Natural killer cell treated with Interleukin-12 subunit alpha and Interleukin-12 subunit beta and Interleukin-15 and Interleukin-18, amount 100 ng/mL, for 72 hours (primary cell): ENCODE measurements at regions not wholly inside any gene's neighbourhood (a gene's known extent, or its start where the extent isn't known, plus 50 kb on each side); places are given as distances from the start of the nearest gene placed in this dataset.

ENCODE experiments used
- ATAC-seq, 2 donors: fragments of 150-1000 bp; cut with Tn5 transposase in 1 of 2; sonication (Bioruptor Pico), chemical (Tn5 transposase) in 1 of 2; 2 replicates each; pipeline ENCODE4 v1.10.0; 2021
- DNase-seq: peaks from one replicate; pipeline ENCODE4 v3.0.0; 2022; ENCODE audit warnings: low spot score
- H3K27ac Mint-ChIP-seq, 2 donors: 1 replicate in 1 of 2; 2 replicates in 1 of 2; pipeline ENCODE4 v1.8.0; 2022; ENCODE audit warnings: mixed read lengths in 2 of 2, mild to moderate bottlenecking in 1 of 2, moderate library complexity in 1 of 2
- H3K27me3 Mint-ChIP-seq, 2 donors: 1 replicate in 1 of 2; 2 replicates in 1 of 2; pipeline ENCODE4 v1.8.0; 2022; ENCODE audit warnings: mixed read lengths in 2 of 2
- H3K36me3 Mint-ChIP-seq: one replicate; pipeline ENCODE4 v1.8.0; 2022; ENCODE audit warnings: mixed read lengths
- H3K4me1 Mint-ChIP-seq, 2 donors: 1 replicate in 1 of 2; 2 replicates in 1 of 2; pipeline ENCODE4 v1.8.0; 2022; ENCODE audit warnings: low read depth in 2 of 2, mixed read lengths in 2 of 2, mild to moderate bottlenecking in 1 of 2
- H3K4me3 Mint-ChIP-seq: one replicate; pipeline ENCODE4 v1.8.0; 2022; ENCODE audit warnings: mixed read lengths
- H3K9me3 Mint-ChIP-seq: 2 replicates; pipeline ENCODE4 v1.8.0; 2022; ENCODE audit warnings: mixed read lengths

DNA sequence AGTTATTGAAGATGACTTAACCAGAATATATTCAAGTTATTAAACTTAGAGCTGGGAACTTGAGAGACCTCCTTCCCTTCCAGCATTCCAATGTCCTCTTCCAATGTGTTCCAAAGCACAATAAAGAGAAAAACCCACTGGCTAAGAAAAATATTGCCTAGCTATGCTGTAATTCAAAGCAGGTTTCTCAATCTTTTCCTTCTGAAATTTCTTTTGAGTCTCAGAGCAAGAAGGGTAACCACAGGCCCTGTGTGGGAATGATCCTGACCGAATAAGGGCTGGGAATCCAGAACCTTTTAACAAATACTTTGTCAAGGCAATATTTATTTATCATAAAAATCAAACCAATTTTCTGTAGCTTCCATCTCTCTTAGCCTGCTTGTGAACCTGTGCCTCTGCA is 150.7 kb upstream of the SFRP2 start:
- Mint-ChIP-seq H3K27ac (no peak overlapping the region), H3K27me3 (peaks cover 20 to 35% of the 10 kb centered on the region in 2 donors), H3K36me3 (no peaks in the 10 kb centered on the region), H3K4me3 (no peak overlapping the region), H3K4me1 (peaks cover 0 to under 1% of the 10 kb centered on the region in 2 donors), H3K9me3 (peaks cover 5% of the 10 kb centered on the region)
- no peak for ATAC-seq
- no peak for DNase-seq

DNA sequence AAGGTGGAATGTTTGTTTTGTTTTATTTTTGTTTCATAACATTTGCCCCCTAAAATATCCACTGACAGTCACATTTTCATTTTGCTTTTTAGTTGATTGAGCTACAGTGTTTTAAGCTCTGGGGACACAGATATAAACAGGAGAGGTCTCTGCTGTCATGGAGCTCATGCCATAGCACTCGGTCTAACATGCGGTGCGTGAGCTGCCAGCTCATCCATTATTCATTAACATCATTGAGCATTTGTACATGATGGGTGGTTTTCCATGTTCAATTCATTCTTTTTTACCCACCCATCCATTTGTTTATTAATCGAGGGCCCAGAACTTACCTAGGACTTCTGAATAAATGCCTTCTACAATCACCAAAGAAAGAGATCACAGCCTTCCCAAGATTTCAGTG is 150.1 kb upstream of the SFRP2 start:
- ATAC-seq (no peak), DNase-seq (no peak)
- peaks cover 7% of the 10 kb centered on the region for H3K9me3 Mint-ChIP-seq
- no peaks in the 10 kb centered on the region for H3K36me3 Mint-ChIP-seq
- no peak overlapping the region for H3K4me3 Mint-ChIP-seq
- H3K4me1 Mint-ChIP-seq: peaks cover 0 to 2% of the 10 kb centered on the region in 2 donors
- H3K27ac Mint-ChIP-seq: no peak overlapping the region
- peaks cover 23 to 39% of the 10 kb centered on the region in 2 donors for H3K27me3 Mint-ChIP-seq

DNA sequence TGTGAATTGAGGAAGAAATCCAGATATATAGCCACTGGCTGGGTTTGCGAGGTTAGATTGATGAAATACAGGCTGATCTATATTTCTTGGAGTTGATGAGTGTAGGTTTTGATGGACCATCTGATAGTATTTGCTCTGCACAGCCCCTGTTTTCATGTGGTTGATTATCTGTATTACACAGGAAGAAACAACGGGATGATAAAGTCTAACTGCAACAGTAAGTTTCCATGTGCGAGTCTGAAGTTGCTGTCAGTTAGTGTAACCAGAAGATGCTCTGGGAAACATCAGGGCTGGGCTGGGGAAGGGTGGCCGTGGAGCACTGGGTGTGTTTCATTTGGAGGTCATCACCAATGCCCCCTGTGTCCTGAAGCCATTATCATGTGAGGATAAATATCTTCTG is 148.4 kb upstream of the SFRP2 start:
- Mint-ChIP-seq H3K27me3 (peaks cover 26 to 46% of the 10 kb centered on the region in 2 donors), H3K4me1 (peaks cover 0 to 2% of the 10 kb centered on the region in 2 donors), H3K9me3 (peaks cover 7% of the 10 kb centered on the region), H3K4me3 (no peak overlapping the region), H3K36me3 (no peaks in the 10 kb centered on the region), H3K27ac (no peak overlapping the region)
- DNase-seq: no peak
- ATAC-seq: no peak

DNA sequence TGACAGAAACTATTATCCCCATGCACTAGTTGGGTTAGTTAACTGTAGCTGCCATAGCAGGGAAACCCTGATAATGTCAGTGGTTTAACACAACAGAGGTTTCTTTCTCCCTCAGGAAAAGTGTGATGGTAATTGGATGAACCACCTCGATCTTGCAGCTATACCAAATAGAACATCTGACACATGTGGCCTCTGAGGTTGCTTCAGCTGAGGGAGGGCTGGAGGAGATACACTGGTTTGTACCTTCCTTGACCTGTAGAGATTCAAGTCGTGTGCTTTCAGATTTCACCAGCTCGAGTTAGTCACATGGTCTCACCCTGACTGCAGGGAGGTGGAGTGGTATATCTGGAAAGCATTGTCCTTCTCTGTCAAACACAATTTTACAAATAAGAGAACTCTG is 147.2 kb upstream of the SFRP2 start:
- ATAC-seq: no peak
- Mint-ChIP-seq H3K27ac (no peak overlapping the region), H3K27me3 (peaks cover 17 to 34% of the 10 kb centered on the region in 2 donors)

DNA sequence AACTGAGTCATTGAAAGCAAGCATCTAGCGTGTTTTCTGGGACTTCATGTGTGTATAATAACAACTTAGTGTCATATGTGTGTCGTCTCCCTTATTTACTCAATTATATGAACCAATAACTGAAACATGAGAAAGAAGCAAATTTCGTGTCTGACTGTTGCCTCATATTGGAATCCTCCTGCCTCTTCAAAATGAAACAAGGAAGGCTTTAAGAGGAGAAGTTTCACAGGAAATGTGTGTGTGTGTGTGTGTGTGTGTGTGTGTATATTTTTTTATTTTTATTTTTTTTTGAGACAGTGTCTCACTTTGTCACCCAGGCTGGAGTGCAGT is 145.8 kb upstream of the SFRP2 start:
- Mint-ChIP-seq H3K9me3 (peaks cover 2% of the 10 kb centered on the region), H3K4me3 (no peak overlapping the region), H3K27me3 (peaks cover 13 to 23% of the 10 kb centered on the region in 2 donors), H3K27ac (no peak overlapping the region), H3K4me1 (peaks cover 0 to 2% of the 10 kb centered on the region in 2 donors), H3K36me3 (no peaks in the 10 kb centered on the region)
- no peak for ATAC-seq
- DNase-seq: no peak

More for the DNA sequence above, 147.2 kb upstream of the SFRP2 start:
- Mint-ChIP-seq H3K4me3 (no peak overlapping the region), H3K36me3 (no peaks in the 10 kb centered on the region), H3K4me1 (peaks cover 0 to 2% of the 10 kb centered on the region in 2 donors), H3K9me3 (peaks cover 2% of the 10 kb centered on the region)
- no peak for DNase-seq

DNA sequence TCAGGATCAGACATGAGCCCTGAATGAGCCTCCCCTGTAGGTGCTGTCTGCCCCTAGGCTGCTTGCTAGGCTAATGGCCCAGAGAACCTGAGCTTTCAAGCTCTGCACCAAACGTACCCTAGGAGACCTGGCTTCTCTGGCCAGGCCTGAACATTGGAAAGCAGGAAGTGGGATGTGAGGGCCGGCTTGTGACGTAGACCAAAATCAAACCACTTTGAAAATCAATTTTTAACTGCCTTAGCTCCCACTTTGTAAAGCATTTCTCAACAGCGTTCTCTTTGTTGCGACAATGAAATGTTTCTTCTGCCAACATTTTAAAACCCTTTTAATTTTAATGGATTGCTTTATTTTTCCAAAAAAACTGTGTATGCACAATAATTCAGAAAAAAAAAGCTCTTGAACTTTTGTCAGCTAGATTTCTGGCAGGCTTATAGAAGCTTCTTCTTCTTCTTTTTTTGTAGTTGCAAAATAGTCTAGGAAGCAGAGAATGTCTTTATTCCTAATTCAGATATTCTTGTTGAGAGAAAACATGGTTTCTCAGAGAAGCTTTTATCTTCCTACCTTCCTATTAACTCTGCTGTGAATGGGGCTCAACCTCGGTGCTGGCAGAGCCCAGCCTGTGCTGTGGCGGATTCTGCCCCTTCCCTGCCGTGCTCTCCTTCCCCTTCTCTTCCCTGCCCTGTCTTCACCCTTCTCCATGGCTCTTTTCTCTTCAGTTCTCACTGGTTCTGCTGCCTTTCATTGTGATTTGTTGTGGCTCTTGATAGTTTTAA is 145.2 kb upstream of the SFRP2 start:
- Mint-ChIP-seq H3K27me3 (peaks cover 13 to 23% of the 10 kb centered on the region in 2 donors), H3K27ac (no peak overlapping the region), H3K4me3 (no peak overlapping the region), H3K4me1 (peaks cover 0 to 2% of the 10 kb centered on the region in 2 donors), H3K9me3 (peaks cover 2% of the 10 kb centered on the region), H3K36me3 (no peaks in the 10 kb centered on the region)
- no peak for DNase-seq
- no peak for ATAC-seq

DNA sequence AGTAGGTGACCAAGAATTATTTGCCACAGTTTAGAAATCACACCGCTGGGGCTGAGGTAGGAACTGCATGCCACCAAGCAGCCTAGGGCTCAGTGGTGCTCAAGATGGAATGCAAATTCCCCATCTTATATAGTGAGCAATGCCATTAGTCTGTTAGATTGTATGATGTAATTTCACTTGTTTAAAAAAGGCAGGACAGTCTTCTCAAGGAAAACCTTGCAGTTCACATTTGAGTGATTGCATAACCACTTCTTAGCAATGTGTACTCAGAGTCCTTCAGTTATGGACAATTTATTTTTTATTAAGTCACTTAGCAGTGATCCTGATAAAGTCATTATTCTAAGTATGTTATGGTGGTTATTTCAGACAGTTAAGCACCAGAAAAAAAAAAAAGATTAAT is 142.9 kb upstream of the SFRP2 start:
- Mint-ChIP-seq H3K9me3 (peaks cover 2% of the 10 kb centered on the region), H3K4me3 (no peak overlapping the region), H3K4me1 (peaks cover 0 to 2% of the 10 kb centered on the region in 2 donors), H3K27ac (no peak overlapping the region), H3K27me3 (peaks cover 16 to 23% of the 10 kb centered on the region in 2 donors), H3K36me3 (no peaks in the 10 kb centered on the region)
- ATAC-seq: no peak
- no peak for DNase-seq

DNA sequence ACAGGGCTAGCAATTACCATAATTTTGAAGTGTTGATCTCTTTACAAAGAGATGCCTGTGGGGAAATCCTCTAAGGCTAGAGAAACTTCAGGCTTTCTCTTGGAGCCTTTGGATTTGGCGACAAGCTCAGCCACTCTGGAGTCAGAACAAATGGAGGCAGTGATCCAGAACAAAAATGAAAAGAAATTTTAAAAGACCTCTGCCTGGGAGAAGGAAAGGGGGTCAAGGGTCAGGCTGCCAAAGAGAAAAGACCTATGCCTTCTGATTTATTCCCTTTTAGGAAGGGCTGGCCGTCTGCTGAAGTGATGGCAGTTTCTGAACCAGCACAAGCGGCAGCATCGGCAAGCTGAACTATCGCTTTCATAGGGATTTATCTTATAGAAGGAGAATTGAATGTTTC is 140.8 kb upstream of the SFRP2 start:
- ATAC-seq (no peak), DNase-seq (no peak)
- H3K9me3 Mint-ChIP-seq: peaks cover 2% of the 10 kb centered on the region
- no peak overlapping the region for H3K27ac Mint-ChIP-seq
- H3K4me1 Mint-ChIP-seq: peaks cover 0 to 2% of the 10 kb centered on the region in 2 donors
- H3K36me3 Mint-ChIP-seq: no peaks in the 10 kb centered on the region
- H3K4me3 Mint-ChIP-seq: no peak overlapping the region
- H3K27me3 Mint-ChIP-seq: peaks cover 10 to 13% of the 10 kb centered on the region in 2 donors

DNA sequence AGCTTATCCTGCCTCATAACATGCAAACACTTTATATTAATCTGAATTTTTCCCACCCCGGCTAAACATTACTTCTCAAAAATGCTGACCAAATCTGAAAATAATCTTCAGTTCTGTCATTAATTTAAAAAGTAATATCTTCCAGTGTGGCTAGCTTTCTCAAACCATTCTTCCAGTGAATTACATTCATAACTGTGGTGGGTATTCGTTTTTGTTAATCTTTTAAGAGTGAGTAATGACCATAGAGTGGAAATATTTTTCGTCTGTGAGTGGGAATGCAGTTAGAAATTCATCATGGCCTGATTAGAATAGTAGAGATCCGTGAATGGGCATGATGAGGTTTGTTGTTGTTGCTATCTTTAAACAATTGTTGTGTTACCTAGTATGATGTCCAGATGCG is 138.6 kb upstream of the SFRP2 start:
- ATAC-seq (no peak), DNase-seq (no peak)
- no peaks in the 10 kb centered on the region for H3K4me1 Mint-ChIP-seq
- no peak overlapping the region for H3K27ac Mint-ChIP-seq
- H3K4me3 Mint-ChIP-seq: no peak overlapping the region
- no peaks in the 10 kb centered on the region for H3K9me3 Mint-ChIP-seq
- peaks cover 0 to 3% of the 10 kb centered on the region in 2 donors for H3K27me3 Mint-ChIP-seq
- no peaks in the 10 kb centered on the region for H3K36me3 Mint-ChIP-seq

DNA sequence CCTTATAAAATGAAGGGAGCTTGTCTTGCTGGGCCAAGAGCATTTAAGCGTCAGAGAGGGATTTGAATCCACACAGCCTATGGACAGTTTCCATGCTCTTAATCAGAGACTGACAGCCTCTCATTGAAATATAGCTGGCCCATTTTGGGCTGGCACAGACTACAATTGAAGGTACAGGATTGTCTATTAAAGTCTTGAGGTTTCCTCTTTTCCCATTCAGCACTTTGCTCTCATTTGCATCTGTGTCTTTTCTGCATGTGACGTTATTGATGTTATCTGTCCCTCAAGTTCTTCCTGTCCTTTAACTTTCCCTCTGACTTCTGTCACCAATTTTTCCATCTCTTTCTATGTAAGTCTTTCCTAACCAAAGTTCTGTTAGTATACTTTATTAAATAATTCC is 133.3 kb upstream of the SFRP2 start:
- no peak for DNase-seq
- H3K27me3 Mint-ChIP-seq: peaks cover 3 to 6% of the 10 kb centered on the region in 2 donors
- no peak for ATAC-seq
- no peak overlapping the region for H3K27ac Mint-ChIP-seq
- no peaks in the 10 kb centered on the region for H3K4me1 Mint-ChIP-seq
- H3K4me3 Mint-ChIP-seq: no peak overlapping the region
- no peaks in the 10 kb centered on the region for H3K9me3 Mint-ChIP-seq
- H3K36me3 Mint-ChIP-seq: no peaks in the 10 kb centered on the region

DNA sequence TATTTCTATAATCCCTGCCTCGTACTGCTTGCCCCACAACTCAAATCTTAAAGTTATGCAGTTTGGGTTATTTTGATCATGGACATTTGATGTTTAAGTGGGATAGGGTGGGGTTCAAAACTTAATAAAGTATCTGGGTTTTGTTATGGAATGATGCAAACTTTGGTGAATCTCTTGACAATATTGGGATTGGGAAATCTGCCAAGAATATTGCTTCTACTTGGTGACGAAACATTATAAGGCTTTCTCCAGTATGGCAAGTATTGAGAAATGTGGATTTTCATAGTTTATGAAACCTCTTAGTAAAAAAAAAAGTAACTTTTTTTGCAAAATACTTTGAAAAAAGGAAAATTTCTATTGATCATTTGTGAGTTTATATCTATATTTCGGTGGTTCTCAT is 130.8 kb upstream of the SFRP2 start:
- Mint-ChIP-seq H3K4me3 (no peak overlapping the region), H3K9me3 (no peaks in the 10 kb centered on the region), H3K4me1 (no peaks in the 10 kb centered on the region), H3K27me3 (peaks cover 3 to 6% of the 10 kb centered on the region in 2 donors), H3K27ac (no peak overlapping the region), H3K36me3 (no peaks in the 10 kb centered on the region)
- no peak for DNase-seq
- ATAC-seq: no peak

DNA sequence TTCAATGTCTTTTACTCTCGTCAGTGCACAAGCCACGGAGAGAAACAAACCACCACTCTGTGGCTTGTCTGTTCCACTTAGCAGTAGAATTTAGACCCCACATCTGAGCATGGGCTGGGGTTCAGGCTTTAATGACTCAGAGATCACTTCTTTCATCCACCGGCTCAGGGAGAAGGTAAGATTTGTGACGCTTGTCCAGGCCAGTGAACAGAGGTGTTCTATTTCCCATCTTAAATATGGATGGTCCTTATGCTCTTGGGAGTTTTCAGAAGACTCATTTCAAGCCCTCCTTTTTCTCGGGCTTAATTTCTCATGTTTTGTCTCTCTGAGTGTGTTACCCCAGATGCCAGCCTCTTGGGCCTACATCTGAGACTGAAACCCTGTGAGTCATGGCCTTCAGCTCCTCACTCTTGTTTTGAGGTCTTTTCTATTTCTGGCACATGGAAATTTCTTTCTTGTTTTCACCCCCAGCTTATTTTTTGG is 127.4 kb upstream of the SFRP2 start:
- no peak overlapping the region for H3K27ac Mint-ChIP-seq
- H3K4me3 Mint-ChIP-seq: no peak overlapping the region
- ATAC-seq (peak in 1 of 2 donors; percentile 48), DNase-seq (no peak)
- H3K9me3 Mint-ChIP-seq: no peaks in the 10 kb centered on the region
- H3K27me3 Mint-ChIP-seq: peaks cover 8 to 21% of the 10 kb centered on the region in 2 donors
- H3K36me3 Mint-ChIP-seq: no peaks in the 10 kb centered on the region
- no peaks in the 10 kb centered on the region for H3K4me1 Mint-ChIP-seq

DNA sequence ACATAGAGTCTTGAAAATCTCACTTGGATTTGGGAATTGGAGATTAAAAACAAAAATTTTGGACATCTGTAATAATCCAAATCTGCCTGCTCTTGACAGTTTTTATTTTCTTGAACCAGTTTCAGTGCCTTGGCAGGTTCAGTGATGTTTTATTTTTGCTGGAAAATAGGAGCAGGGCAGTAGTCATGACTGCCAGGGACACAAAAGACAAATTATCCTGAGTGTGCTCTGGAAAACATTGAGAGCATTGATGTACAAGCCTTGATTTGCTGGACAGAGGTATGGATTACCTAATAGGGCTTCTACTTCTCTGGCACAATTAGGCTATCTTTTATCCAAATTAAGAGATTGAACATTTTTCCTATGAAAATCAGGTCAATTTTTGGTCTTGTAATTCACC is 123.4 kb upstream of the SFRP2 start:
- Mint-ChIP-seq H3K27ac (no peak overlapping the region), H3K4me3 (no peak overlapping the region), H3K36me3 (no peaks in the 10 kb centered on the region), H3K9me3 (no peaks in the 10 kb centered on the region), H3K4me1 (no peaks in the 10 kb centered on the region), H3K27me3 (peaks cover 9 to 34% of the 10 kb centered on the region in 2 donors)
- DNase-seq: no peak
- no peak for ATAC-seq

DNA sequence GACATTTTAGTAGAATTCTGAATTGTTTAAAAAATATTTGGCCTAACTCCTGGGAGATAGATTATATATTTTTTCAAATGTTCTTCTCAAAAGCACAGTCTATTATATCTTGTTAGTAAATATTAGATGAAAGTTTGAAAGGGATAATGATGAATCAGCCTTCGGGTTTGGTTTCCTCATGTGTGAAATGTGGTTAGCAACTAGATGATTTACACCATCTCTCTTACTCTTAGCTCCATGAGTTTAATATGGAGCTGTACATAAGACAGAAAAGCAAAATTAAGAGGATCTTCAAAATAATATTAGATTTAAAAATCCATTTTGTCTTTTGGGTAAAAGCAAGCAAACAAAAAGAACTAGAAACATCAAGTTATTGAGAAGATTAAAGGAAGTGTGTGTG is 120.8 kb upstream of the SFRP2 start:
- H3K4me3 Mint-ChIP-seq: no peak overlapping the region
- DNase-seq: no peak
- no peak overlapping the region for H3K27ac Mint-ChIP-seq
- no peaks in the 10 kb centered on the region for H3K4me1 Mint-ChIP-seq
- ATAC-seq: no peak
- no peaks in the 10 kb centered on the region for H3K9me3 Mint-ChIP-seq
- no peaks in the 10 kb centered on the region for H3K36me3 Mint-ChIP-seq
- peaks cover 23 to 52% of the 10 kb centered on the region in 2 donors for H3K27me3 Mint-ChIP-seq

DNA sequence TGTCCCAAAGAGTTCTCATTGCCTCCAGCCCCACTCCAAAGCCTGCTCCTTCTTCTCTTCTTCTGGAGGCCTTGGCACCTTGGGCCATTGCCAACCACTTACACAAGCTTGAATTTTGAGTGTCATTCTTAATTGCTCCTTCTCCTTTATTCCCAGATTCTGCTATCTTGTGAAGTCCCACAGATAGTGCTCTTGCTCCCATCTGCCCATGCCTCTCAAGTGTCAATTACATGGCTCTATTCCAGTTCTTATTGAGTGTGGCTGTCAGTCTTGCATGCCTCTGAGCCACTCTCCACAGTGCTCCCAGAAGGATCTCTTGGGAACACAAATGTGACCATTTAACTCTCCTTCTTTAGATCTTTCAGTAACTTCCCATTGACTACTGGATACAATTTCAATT is 117.3 kb upstream of the SFRP2 start:
- Mint-ChIP-seq H3K4me1 (no peaks in the 10 kb centered on the region), H3K27ac (no peak overlapping the region), H3K36me3 (no peaks in the 10 kb centered on the region), H3K4me3 (no peak overlapping the region), H3K27me3 (peaks cover 19 to 37% of the 10 kb centered on the region in 2 donors), H3K9me3 (no peaks in the 10 kb centered on the region)
- ATAC-seq (no peak), DNase-seq (no peak)
